HEK293T (cell line): ENCODE measurements at regions not wholly inside any gene's neighbourhood (a gene's known extent, or its start where the extent isn't known, plus 50 kb on each side); places are given as distances from the start of the nearest gene placed in this dataset.

Experiments
- CTCF ChIA-PET: fragments of 350-600 bp; formaldehyde crosslinking; extraction: SDS; loops from one replicate; lab custom pipeline; 2021; ENCODE audit warnings: antibody characterized with exemption, inconsistent platforms; lab: Yijun Ruan, JAX
- POLR2A ChIA-PET: fragments of 350-600 bp; formaldehyde crosslinking; extraction: SDS; loops from one replicate; lab custom pipeline; 2020; ENCODE audit warnings: antibody characterized with exemption, inconsistent platforms; lab: Yijun Ruan, JAX
- DNase-seq: peaks from one replicate; pipeline ENCODE4 v3.0.0; 2012; ENCODE audit warnings: mixed read lengths; ENCODE audit errors: extremely low spot score
- ARNT ChIP-seq: fragments of 450-650 bp; IDR thresholded peaks from 2 replicates; pipeline ENCODE4 v1.6.1; 2017; ENCODE audit warnings: mild to moderate bottlenecking
- BHLHE40 ChIP-seq: fragments of 450-650 bp; IDR thresholded peaks from 2 replicates; pipeline ENCODE4 v1.6.1; 2016; ENCODE audit warnings: mild to moderate bottlenecking, moderate library complexity, borderline replicate concordance
- CTBP1 ChIP-seq: fragments of 450-650 bp; IDR thresholded peaks from 2 replicates; pipeline ENCODE4 v1.6.1; 2016; ENCODE audit warnings: borderline replicate concordance
- ELF4 ChIP-seq: fragments of 450-650 bp; IDR thresholded peaks from 2 replicates; pipeline ENCODE4 v1.6.1; 2017; ENCODE audit warnings: antibody characterized with exemption
- FOXA1 ChIP-seq: fragments of 450-650 bp; IDR thresholded peaks from 2 replicates; pipeline ENCODE4 v1.6.1; 2016; ENCODE audit warnings: mild to moderate bottlenecking
- FOXK2 ChIP-seq: fragments of 450-650 bp; IDR thresholded peaks from 2 replicates; pipeline ENCODE4 v1.6.1; 2016; ENCODE audit warnings: mild to moderate bottlenecking
- FOXM1 ChIP-seq: fragments of 450-650 bp; IDR thresholded peaks from 2 replicates; pipeline ENCODE4 v1.6.1; 2017; ENCODE audit warnings: mild to moderate bottlenecking, borderline replicate concordance
- HDGF ChIP-seq: fragments of 450-650 bp; IDR thresholded peaks from 2 replicates; pipeline ENCODE4 v1.6.1; 2017; ENCODE audit warnings: antibody characterized with exemption, borderline replicate concordance
- L3MBTL2 ChIP-seq: fragments of 450-650 bp; conservative IDR thresholded peaks from 2 replicates; pipeline ENCODE4 v1.6.1; 2016; ENCODE audit warnings: mild to moderate bottlenecking
- LEF1 ChIP-seq: fragments of 450-650 bp; IDR thresholded peaks from 2 replicates; pipeline ENCODE4 v1.6.1; 2017; ENCODE audit warnings: mild to moderate bottlenecking, borderline replicate concordance
- NFRKB ChIP-seq: fragments of 450-650 bp; IDR thresholded peaks from 2 replicates; pipeline ENCODE4 v1.6.1; 2016; ENCODE audit warnings: mild to moderate bottlenecking, moderate library complexity
- SP1 ChIP-seq: fragments of 450-650 bp; IDR thresholded peaks from 2 replicates; pipeline ENCODE4 v1.6.1; 2017
- SUZ12 ChIP-seq: fragments of 450-650 bp; IDR thresholded peaks from 2 replicates; pipeline ENCODE4 v1.6.1; 2016; ENCODE audit warnings: mild to moderate bottlenecking
- TARDBP ChIP-seq: fragments of 450-650 bp; IDR thresholded peaks from 2 replicates; pipeline ENCODE4 v1.6.1; 2016
- ZNF384 ChIP-seq: fragments of 450-650 bp; IDR thresholded peaks from 2 replicates; pipeline ENCODE4 v1.6.1; 2016
- TF ChIP-seq, protein P1 (sequence below): fragments of 450-650 bp; IDR thresholded peaks from 2 replicates; pipeline ENCODE4 v1.6.1; 2016

DNA sequence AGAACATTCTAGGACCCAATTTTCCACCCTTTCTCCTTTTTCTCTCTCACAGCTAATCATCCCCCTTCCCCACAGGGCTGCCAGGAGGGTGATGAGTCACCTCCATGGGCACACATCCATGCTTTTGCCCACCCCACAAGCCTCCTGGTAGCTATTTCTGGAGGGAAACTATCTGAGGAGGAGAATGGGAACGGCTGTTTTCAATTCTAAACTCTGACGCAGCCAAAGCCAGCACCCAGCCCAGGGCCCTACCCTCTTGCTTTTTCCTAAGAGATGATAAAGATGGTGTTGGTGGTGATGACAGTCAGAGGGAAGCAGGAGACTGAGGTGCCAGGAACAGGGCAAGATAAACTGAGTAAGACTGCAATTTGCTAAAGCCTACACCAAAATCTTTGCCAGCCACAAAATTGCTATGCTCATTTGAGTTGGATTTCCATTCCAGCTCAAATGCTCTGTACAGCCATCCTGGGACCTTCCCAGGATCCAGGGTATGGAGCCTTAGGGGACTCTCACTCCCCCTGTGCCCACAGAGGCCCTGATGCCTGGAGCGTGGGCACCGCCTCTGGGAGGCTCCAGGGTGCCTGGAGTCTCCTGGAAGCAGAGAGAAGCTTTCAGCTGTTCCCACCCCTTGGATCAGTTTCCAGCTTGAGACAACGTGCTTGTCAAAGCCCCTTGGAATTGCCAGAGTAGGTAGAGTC lies 62.0 kb upstream of the FZD7 start:
- no peak for DNase-seq
- TF ChIP-seq, protein P1, sequence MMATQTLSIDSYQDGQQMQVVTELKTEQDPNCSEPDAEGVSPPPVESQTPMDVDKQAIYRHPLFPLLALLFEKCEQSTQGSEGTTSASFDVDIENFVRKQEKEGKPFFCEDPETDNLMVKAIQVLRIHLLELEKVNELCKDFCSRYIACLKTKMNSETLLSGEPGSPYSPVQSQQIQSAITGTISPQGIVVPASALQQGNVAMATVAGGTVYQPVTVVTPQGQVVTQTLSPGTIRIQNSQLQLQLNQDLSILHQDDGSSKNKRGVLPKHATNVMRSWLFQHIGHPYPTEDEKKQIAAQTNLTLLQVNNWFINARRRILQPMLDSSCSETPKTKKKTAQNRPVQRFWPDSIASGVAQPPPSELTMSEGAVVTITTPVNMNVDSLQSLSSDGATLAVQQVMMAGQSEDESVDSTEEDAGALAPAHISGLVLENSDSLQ: no peak
- no peak for TF ChIP-seq SP1
- TF ChIP-seq L3MBTL2: no peak
- TF ChIP-seq LEF1: no peak
- no peak for TF ChIP-seq ARNT
- POLR2A ChIA-PET: no interaction called here
- CTCF ChIA-PET: no interaction called here

DNA sequence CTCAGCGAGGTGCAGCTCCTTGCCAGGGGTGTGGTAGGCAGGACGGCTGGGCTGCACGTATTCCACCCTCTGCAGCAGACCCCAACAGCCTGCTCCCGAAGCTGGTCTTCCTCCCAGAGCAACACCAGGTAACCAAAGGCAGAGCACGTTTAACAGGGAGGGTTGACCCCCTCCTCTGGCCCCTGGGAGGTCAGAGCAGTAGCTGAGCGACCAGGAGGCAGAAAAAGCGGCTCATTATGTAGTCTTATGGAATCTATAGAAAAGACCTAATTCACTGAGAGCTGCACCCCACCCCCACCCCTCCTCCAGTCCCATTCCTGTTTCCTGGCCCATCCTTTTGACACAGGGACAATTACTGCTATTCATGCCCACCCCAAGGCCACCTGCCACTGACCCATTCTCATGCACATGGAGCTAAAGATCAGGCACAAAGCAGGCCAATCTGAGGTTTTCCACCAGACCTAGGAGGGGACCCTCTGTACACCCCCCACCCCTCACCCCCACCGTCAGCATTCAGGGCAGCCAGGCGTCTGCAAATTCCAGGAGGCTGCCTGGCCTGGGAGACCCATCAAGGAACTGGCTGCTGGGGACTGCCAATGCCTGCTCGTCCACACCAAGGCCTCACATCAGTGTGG lies 60.9 kb upstream of the FZD7 start:
- ChIA-PET POLR2A (no interaction called here), CTCF (no interaction called here)
- TF ChIP-seq L3MBTL2: no peak
- DNase-seq: no peak

DNA sequence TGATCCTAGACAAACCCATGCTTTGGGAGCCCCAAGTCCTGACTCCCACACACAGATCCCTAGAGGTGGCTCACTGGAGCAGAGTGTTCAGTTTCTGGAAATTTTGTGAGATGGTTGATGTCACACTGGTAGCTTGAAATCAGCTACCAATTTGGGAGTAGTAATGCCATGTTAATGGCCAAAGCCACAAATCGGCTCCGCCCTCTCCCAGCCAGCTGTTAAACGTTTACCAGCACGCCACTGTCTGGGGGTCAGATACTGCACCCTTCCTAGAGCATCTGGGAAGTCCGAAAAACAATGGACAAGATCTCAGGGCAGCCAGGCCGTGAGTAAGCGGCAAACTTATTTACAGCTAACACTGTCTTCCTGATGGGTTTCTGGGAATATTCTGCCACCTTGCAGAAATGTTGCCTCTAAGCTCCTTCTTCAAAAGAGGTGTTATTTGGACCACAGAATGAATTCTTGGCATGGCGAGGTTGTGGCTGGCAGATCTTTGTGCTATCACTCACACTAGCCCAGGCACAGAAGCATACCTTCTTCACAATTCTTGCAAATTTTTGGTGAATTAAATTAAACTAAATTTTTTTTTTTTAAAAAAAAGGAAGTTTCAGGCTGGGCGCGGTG lies 60.2 kb upstream of the FZD7 start:
- DNase-seq: no peak
- CTCF ChIA-PET: no interaction called here
- POLR2A ChIA-PET: no interaction called here
- no peak for TF ChIP-seq ELF4
- TF ChIP-seq TARDBP: no peak
- no peak for TF ChIP-seq SUZ12
- TF ChIP-seq HDGF: no peak
- TF ChIP-seq SP1: no peak
- TF ChIP-seq CTBP1: no peak
- no peak for TF ChIP-seq FOXM1

DNA sequence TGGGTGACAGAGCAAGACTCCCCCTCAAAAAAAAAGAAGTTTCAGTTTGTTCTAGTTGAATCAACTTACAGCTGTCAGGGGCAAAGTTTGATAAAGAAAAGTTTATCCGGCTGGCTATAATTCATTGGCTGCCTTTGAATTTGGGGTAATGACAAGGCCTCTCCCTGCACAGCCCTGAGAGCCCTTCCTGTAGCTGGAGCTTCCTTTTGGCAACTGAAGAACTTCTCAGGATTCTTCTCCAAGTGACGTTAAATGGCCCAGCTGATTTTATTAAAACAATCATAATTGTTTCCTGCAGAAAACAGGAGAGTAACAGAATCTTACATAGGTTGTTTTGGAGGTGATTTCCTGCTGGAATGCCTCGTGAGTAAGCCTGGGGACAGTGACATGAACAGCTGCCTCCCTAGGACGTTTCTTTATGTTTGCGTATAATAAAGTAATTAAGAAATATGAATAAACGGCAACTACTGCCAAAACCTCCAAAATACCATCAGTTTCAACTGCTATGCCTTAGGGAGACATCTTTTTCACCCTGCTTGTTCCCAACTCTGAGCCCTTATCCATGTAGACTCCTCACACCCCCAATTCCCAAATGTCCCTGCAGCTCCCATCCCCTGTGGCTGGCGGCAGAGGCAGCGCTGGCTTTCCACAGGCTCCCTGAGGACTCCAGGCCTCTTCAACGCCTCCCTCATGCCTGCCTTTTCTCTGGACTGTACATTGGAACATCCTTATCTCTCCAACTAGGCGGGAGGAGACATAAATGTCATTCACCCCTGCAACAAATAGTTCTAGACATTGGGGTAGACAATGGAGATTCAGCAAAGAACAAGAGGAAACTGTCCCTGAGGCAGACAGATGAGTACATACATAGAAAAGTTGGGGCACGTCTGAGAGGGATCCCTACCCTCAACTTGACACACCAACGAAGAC lies 59.2 kb upstream of the FZD7 start:
- TF ChIP-seq TARDBP (no peak), SP1 (no peak), HDGF (no peak), ELF4 (no peak), BHLHE40 (no peak), SUZ12 (no peak), ZNF384 (no peak), ARNT (no peak), FOXM1 (no peak), CTBP1 (no peak), L3MBTL2 (no peak), LEF1 (no peak), NFRKB (no peak)
- TF ChIP-seq, protein P1: no peak
- POLR2A ChIA-PET: no interaction called here
- DNase-seq: no peak
- CTCF ChIA-PET: no interaction called here

DNA sequence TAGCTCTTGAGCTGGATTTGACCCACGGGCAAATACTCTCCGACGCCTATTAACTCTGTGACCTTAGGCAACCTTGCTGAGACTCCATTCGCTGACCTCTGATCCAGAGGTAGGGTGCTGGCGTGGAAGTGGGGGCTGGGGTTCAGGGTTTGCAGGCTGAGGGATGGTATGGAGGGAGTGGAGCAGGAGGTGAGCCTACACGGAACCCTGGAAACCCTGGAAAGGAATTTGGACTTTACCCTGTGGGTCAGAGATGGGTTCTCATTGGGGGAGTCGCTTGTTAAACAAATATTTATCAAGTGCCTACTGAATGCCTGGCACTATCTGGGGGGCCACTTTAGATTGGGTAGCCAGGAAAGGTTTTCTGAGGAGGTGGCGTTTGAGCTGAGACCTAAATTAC lies 58.2 kb upstream of the FZD7 start:
- ChIA-PET POLR2A (no interaction called here), CTCF (no interaction called here)
- no peak for TF ChIP-seq SP1
- TF ChIP-seq NFRKB: no peak
- TF ChIP-seq, protein P1: no peak
- no peak for TF ChIP-seq HDGF
- no peak for TF ChIP-seq CTBP1
- TF ChIP-seq SUZ12: no peak
- TF ChIP-seq ELF4: no peak
- no peak for TF ChIP-seq FOXM1
- TF ChIP-seq FOXK2: no peak
- TF ChIP-seq TARDBP: no peak
- TF ChIP-seq LEF1: no peak
- no peak for TF ChIP-seq ZNF384
- DNase-seq: no peak

DNA sequence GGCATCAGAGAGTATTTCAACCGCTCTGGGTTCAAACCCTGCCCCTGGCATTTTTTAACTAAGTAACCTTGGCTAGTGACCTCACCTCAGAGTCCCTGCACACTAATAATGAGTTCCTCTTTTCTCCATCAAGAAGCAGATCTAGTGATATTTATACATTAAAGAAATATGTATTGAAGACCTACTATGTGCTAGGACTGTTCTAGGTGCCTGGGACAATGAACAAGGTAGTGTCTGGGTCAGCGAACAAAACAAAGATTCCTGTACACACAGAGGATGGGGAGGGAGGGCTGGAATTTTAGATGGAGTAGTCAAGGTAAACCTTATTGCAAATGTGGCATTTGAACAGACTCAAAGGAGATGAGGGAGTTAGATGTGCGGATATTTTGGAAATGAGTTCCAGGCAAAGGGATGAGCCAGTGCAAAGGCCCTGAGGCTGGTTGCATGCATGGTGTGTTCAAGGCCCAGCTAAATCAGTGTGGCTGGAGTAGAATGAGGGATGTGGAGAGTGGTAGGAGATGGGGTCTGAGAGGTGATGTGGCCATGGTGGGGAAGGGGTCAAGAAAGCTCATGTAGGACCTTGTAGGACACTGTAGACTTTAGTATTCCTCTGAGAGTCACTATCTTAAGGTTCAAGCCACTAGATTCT lies 57.6 kb upstream of the FZD7 start:
- DNase-seq: no peak
- ChIA-PET POLR2A (no interaction called here), CTCF (no interaction called here)
- TF ChIP-seq FOXM1: no peak
- TF ChIP-seq L3MBTL2: no peak
- TF ChIP-seq LEF1: no peak
- no peak for TF ChIP-seq FOXA1
- no peak for TF ChIP-seq SUZ12
- no peak for TF ChIP-seq HDGF
- no peak for TF ChIP-seq NFRKB
